Tibial nerve (tissue), 4 donors: ENCODE measurements at regions not wholly inside any gene's neighbourhood (a gene's known extent, or its start where the extent isn't known, plus 50 kb on each side); places are given as distances from the start of the nearest gene placed in this dataset.
"Not testable (repeated sequence)": the region's sequence is repeated elsewhere in the genome, so short reads cannot be mapped to it uniquely, and the experiment has no call there.

ENCODE experiments used
- EP300 ChIP-seq, 2 donors: sonication (generic); formaldehyde crosslinking; IDR thresholded peaks; one replicate each; pipeline ENCODE4 v1.6.1; 2017; ENCODE audit warnings: antibody characterized with exemption in 2 of 2, mild to moderate bottlenecking in 1 of 2
- TF ChIP-seq, protein P1 (sequence below), 5 experiments: fragments of 200-600 bp in 3 of 5; fragments of 450-650 bp in 2 of 5; sonication (generic) in 3 of 5; IDR thresholded peaks; one replicate each; pipeline ENCODE4 v1.5.1; 2016 to 2019; ENCODE audit warnings: antibody characterized with exemption in 5 of 5, mild to moderate bottlenecking in 3 of 5, moderate library complexity in 2 of 5

DNA sequence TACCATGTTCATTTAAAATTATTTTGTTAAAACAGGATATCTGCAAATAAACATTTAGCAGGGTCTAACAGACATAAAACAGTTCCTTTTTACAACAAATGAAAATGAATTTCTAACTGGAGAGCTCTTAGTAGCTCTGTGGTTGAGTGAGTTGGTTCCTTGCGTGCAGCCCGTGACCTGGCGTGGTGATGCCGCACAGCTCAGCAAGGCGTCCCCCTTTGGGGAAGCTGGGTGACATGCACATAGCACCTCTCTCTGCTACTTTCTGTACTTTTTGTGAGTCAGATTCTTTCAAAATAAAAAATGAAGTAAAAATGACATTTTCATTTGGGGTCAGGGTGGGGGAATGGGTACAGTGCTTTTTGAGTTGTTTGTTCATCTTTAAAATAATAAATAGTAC is 73.3 kb upstream of the CRYM start:
- TF ChIP-seq EP300 (IDR thresholded peaks at IDR 0.05): not testable (repeated sequence)
- TF ChIP-seq, protein P1, sequence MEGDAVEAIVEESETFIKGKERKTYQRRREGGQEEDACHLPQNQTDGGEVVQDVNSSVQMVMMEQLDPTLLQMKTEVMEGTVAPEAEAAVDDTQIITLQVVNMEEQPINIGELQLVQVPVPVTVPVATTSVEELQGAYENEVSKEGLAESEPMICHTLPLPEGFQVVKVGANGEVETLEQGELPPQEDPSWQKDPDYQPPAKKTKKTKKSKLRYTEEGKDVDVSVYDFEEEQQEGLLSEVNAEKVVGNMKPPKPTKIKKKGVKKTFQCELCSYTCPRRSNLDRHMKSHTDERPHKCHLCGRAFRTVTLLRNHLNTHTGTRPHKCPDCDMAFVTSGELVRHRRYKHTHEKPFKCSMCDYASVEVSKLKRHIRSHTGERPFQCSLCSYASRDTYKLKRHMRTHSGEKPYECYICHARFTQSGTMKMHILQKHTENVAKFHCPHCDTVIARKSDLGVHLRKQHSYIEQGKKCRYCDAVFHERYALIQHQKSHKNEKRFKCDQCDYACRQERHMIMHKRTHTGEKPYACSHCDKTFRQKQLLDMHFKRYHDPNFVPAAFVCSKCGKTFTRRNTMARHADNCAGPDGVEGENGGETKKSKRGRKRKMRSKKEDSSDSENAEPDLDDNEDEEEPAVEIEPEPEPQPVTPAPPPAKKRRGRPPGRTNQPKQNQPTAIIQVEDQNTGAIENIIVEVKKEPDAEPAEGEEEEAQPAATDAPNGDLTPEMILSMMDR (IDR thresholded peaks at IDR 0.05): not testable (repeated sequence)
